Aorta (tissue), 5 donors: ENCODE measurements at regions not wholly inside any gene's neighbourhood (a gene's known extent, or its start where the extent isn't known, plus 50 kb on each side); places are given as distances from the start of the nearest gene placed in this dataset.

ENCODE experiments used
- ATAC-seq: fragments of 200-7000 bp; cut with Tn5 transposase; one replicate; pipeline ENCODE4 v1.9.1; 2022; ENCODE audit warnings: moderate library complexity; ENCODE audit not compliant: low FRiP score
- DNase-seq, 2 donors: peaks; one replicate each; pipeline ENCODE4 v3.0.0-alpha.2; 2020
- H3K27ac ChIP-seq, 2 donors: one replicate each; pipeline ENCODE4 v1.5.1; 2013; ENCODE audit warnings: low read length in 2 of 2, mild to moderate bottlenecking in 2 of 2, moderate library complexity in 2 of 2, control low read depth in 1 of 2, inconsistent platforms in 1 of 2, low read depth in 1 of 2
- H3K27me3 ChIP-seq, 2 donors: one replicate each; pipeline ENCODE4 v1.6.1; 2013; ENCODE audit warnings: control low read depth in 1 of 2, low read length in 1 of 2, mild to moderate bottlenecking in 1 of 2, moderate library complexity in 1 of 2; ENCODE audit not compliant: insufficient read depth in 2 of 2, control insufficient read depth in 1 of 2
- H3K36me3 ChIP-seq, 2 donors: one replicate each; pipeline ENCODE4 v1.6.1; 2013; ENCODE audit warnings: control low read depth in 1 of 2, low read length in 1 of 2, mild to moderate bottlenecking in 1 of 2; ENCODE audit not compliant: insufficient read depth in 2 of 2, control insufficient read depth in 1 of 2
- H3K4me1 ChIP-seq, 2 donors: one replicate each; pipeline ENCODE4 v1.6.1; 2013; ENCODE audit warnings: low read length in 2 of 2, control low read depth in 1 of 2, mild to moderate bottlenecking in 1 of 2, moderate library complexity in 1 of 2; ENCODE audit not compliant: insufficient read depth in 2 of 2, control insufficient read depth in 1 of 2
- H3K4me3 ChIP-seq, 2 donors: one replicate each; pipeline ENCODE4 v1.5.1; 2013; ENCODE audit warnings: low read length in 2 of 2, control low read depth in 1 of 2, mild to moderate bottlenecking in 1 of 2
- H3K9me3 ChIP-seq: one replicate; pipeline ENCODE4 v1.6.1; 2013; ENCODE audit warnings: mild to moderate bottlenecking, low read length; ENCODE audit not compliant: control insufficient read depth
- WGBS, 2 donors: extraction: QIAGEN DNeasy Blood & Tissue Kit; methylation state at CpG; one replicate each; pipeline ENCODE4 v1.1.7; 2013; 5-methylcytosine and 5-hydroxymethylcytosine counted together
- intact Hi-C, 2 donors: fragments of 100-400 bp; cut with DNase I; formaldehyde crosslinking; loops; one replicate each; pipeline versions ENCODE4 v1.14.2 to v1.15.0; 2022
- donor health status: healthy with polysubstance abuse.
- donor health status: Bipolar disorder and iron deficiency.
- donor health status: DM: no; HTN: no; CAD: no.
- donor health status: DM: no; HTN: no; CAD: no.
- donor health status: DM: yes; HTN: yes; CAD: no.

- no peaks in the 10 kb centered on the region for H3K36me3 ChIP-seq
- intact Hi-C loops: no loop called here
- H3K27me3 ChIP-seq: no peaks in the 10 kb centered on the region
- H3K4me1 ChIP-seq: no peaks in the 10 kb centered on the region
- WGBS, 2 donors: 67 to 70% methylated on average over 2 of the region's 2 CpGs
- H3K4me3 ChIP-seq: no peak overlapping the region
- DNase-seq: no peak
- H3K27ac ChIP-seq: no peak overlapping the region
- ATAC-seq: no peak
- no peaks in the 10 kb centered on the region for H3K9me3 ChIP-seq
These were observed 164.8 kb upstream of the STEAP1 start for GRCh38 chr7:89989454-89989853.

- H3K36me3 ChIP-seq: no peaks in the 10 kb centered on the region
- no peaks in the 10 kb centered on the region for H3K27me3 ChIP-seq
- 6 to 8% methylated on average over 1 of the region's 1 CpG for WGBS, 2 donors
- DNase-seq (no peak), ATAC-seq (no peak)
- no peak overlapping the region for H3K27ac ChIP-seq
- no peaks in the 10 kb centered on the region for H3K4me1 ChIP-seq
- H3K4me3 ChIP-seq: no peak overlapping the region
- H3K9me3 ChIP-seq: no peaks in the 10 kb centered on the region
- intact Hi-C loops: no loop called here
These were observed 159.8 kb upstream of the STEAP1 start for GRCh38 chr7:89994483-89994882.

DNA sequence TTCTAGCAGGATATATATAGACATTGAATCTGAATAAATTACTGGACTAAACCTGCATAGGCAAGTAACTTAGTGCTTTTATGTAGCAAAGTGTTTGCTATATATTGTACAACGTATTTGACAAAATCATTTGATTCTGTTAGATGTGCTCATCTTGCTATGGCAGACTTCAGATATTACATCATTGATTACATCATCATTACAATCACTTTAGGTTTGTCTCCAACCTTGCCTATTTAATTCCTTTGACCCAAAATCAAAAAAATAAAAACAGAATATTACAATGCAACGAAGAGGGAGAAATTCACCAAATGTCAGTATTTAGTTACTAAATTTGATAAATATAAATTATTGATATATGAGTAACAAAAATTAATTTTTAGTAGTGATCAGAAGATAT, 155.7 kb upstream of the STEAP1 start:
- intact Hi-C loops: no loop called here
- H3K9me3 ChIP-seq: no peaks in the 10 kb centered on the region
- no peak overlapping the region for H3K4me3 ChIP-seq
- H3K27me3 ChIP-seq: no peaks in the 10 kb centered on the region
- ATAC-seq (no peak), DNase-seq (no peak)
- H3K4me1 ChIP-seq: no peaks in the 10 kb centered on the region
- H3K27ac ChIP-seq: no peak overlapping the region
- H3K36me3 ChIP-seq: no peaks in the 10 kb centered on the region
- WGBS, 2 donors: 86 to 96% methylated on average over 2 of the region's 2 CpGs

DNA sequence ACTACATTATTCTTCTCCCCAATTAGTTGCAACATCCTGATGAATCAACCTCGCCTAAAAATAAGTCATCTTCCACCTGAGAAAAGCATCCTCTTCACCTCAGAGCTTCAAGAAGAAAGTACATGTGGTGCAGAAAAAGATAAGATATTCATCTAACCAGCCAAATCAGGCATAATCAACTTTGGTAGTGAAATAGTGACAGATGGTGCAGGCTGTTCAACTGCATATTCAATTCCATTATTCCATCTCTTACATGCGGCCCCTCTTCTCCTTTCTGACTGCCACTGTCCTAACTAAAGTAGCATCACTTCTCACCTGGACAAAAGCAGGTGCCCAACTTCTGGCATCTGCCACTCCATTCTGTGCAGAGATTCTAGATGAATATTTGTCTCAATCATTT, 148.4 kb upstream of the STEAP1 start:
- no peak overlapping the region for H3K27ac ChIP-seq
- ATAC-seq: no peak
- no peaks in the 10 kb centered on the region for H3K36me3 ChIP-seq
- no peak for DNase-seq
- no peaks in the 10 kb centered on the region for H3K4me1 ChIP-seq
- 79 to 96% methylated on average over 2 of the region's 2 CpGs for WGBS, 2 donors
- intact Hi-C loops: no loop called here
- no peak overlapping the region for H3K4me3 ChIP-seq
- no peaks in the 10 kb centered on the region for H3K27me3 ChIP-seq
- H3K9me3 ChIP-seq: no peaks in the 10 kb centered on the region

DNA sequence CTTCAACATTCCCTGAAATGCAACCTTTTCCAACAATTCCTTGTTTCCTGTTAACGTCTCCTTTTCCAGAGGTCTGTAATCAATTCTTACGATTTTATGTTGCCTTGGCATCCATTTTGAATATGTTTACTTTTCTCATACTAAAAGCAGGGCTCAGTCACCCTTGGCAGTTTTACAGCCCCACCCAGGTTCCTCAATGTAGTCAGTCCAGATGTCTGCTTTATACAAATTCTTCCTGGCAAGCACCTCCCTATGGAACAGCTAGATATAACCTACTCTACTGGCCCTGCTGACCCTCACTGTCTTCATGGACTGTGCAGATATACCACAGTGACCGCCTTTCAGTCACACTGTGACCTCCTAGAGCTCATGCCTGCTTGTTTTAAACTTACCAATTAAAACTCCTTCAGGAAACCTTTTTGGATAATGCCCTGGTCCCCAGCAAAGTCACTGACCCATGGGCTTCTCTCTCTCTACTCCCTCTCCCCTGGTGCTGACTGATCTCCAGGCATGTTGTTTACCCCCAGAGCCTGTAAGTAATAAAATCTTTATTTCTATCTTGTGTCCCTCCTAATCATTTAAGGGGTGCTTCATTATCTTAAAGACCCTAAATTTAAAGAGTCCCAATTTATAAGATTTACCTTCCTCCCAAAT, 147.1 kb upstream of the STEAP1 start:
- Histone ChIP-seq H3K9me3 (no peaks in the 10 kb centered on the region), H3K27me3 (no peaks in the 10 kb centered on the region), H3K27ac (no peak overlapping the region), H3K4me1 (no peaks in the 10 kb centered on the region), H3K36me3 (no peaks in the 10 kb centered on the region), H3K4me3 (no peak overlapping the region)
- intact Hi-C loops: no loop called here
- ATAC-seq (no peak), DNase-seq (no peak)
- WGBS, 2 donors: 61% methylated on average over 3 of the region's 3 CpGs

GRCh38 chr7:90007831-90008230, 146.4 kb upstream of the STEAP1 start:
- Histone ChIP-seq H3K4me3 (no peak overlapping the region), H3K36me3 (no peaks in the 10 kb centered on the region), H3K27ac (no peak overlapping the region), H3K27me3 (no peaks in the 10 kb centered on the region), H3K4me1 (no peaks in the 10 kb centered on the region), H3K9me3 (no peaks in the 10 kb centered on the region)
- DNase-seq (no peak), ATAC-seq (no peak)
- 57 to 58% methylated on average over 3 of the region's 3 CpGs for WGBS, 2 donors
- intact Hi-C loops: no loop called here

- H3K27ac ChIP-seq: no peak overlapping the region
- intact Hi-C loops: no loop called here
- H3K4me3 ChIP-seq: no peak overlapping the region
- no peak for DNase-seq
- 79 to 97% methylated on average over 1 of the region's 1 CpG for WGBS, 2 donors
- H3K4me1 ChIP-seq: no peaks in the 10 kb centered on the region
- ATAC-seq: no peak
- H3K27me3 ChIP-seq: no peaks in the 10 kb centered on the region
- peaks cover 1% of the 10 kb centered on the region for H3K9me3 ChIP-seq
- no peaks in the 10 kb centered on the region for H3K36me3 ChIP-seq
These were observed 132.1 kb upstream of the STEAP1 start for GRCh38 chr7:90022213-90022612.

- Histone ChIP-seq H3K4me3 (no peak overlapping the region), H3K36me3 (no peaks in the 10 kb centered on the region), H3K27me3 (no peaks in the 10 kb centered on the region), H3K4me1 (no peaks in the 10 kb centered on the region), H3K9me3 (peaks cover 1% of the 10 kb centered on the region), H3K27ac (no peak overlapping the region)
- intact Hi-C loops: no loop called here
- WGBS, 2 donors: 91 to 93% methylated on average over 1 of the region's 1 CpG
- DNase-seq (no peak), ATAC-seq (no peak)
These were observed 128.5 kb upstream of the STEAP1 start for GRCh38 chr7:90025771-90026170.

DNA sequence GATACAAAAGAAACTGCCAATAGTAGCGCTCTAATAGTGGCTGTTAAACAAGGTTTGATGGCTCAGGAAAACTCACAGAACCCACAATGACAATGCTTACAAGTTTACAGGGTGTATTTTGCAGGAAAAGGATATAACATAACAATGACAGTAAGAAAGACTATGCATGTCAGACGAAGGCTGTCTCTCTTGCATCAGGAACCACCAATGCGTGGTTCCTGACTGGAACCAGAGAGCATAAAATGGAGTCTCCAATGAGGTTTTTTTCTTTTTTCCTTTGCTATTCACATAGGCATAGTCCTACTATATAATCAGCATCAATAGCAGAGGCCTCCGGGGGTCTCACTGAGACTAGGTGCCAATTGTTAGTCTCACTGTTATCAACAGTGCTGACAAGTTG, 120.4 kb upstream of the STEAP1 start:
- Histone ChIP-seq H3K36me3 (no peaks in the 10 kb centered on the region), H3K4me1 (no peaks in the 10 kb centered on the region), H3K9me3 (no peaks in the 10 kb centered on the region), H3K4me3 (no peak overlapping the region), H3K27me3 (no peaks in the 10 kb centered on the region), H3K27ac (no peak overlapping the region)
- DNase-seq (no peak), ATAC-seq (no peak)
- intact Hi-C loops: no loop called here
- WGBS, 2 donors: 81% methylated on average over 4 of the region's 4 CpGs
